ENCODE measurements at regions not wholly inside any gene's neighbourhood (a gene's known extent, or its start where the extent isn't known, plus 50 kb on each side); places are given as distances from the start of the nearest gene placed in this dataset.

DNA sequence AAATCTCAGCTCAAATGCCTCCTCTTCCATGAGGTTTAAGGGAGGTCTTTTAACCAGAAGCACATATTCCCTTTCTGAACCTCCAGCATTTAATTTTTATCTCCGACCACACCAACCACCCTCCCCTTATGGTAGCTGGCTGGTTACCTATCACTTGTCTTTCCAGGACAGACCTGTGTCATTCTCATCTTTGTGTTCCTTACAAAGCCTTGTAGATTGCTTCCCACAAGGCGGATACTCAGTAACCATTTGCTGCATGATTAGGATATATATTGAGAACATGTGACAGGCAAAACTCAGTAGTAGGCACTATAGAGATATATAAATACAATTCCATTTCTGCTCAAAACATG lies 119.5 kb downstream of the RPL22L1 start:
- ATAC-seq, result no peak
- no peaks in the 10 kb centered on the region for H3K9me3 Mint-ChIP-seq (ENCODE audit: insufficient read depth)
- ChIA-PET CTCF (no interaction called here), POLR2A (no interaction called here)
- H3K27ac Mint-ChIP-seq, result no peak overlapping the region
- no peaks in the 10 kb centered on the region for H3K4me1 Mint-ChIP-seq (ENCODE audit: low read depth)
- no peaks in the 10 kb centered on the region for H3K36me3 Mint-ChIP-seq (ENCODE audit: low read depth)
- peaks cover 29% of the 10 kb centered on the region for H3K27me3 Mint-ChIP-seq (ENCODE audit: low read depth)
- DNase-seq, result no peak
- no peak overlapping the region for H3K4me3 Mint-ChIP-seq

DNA sequence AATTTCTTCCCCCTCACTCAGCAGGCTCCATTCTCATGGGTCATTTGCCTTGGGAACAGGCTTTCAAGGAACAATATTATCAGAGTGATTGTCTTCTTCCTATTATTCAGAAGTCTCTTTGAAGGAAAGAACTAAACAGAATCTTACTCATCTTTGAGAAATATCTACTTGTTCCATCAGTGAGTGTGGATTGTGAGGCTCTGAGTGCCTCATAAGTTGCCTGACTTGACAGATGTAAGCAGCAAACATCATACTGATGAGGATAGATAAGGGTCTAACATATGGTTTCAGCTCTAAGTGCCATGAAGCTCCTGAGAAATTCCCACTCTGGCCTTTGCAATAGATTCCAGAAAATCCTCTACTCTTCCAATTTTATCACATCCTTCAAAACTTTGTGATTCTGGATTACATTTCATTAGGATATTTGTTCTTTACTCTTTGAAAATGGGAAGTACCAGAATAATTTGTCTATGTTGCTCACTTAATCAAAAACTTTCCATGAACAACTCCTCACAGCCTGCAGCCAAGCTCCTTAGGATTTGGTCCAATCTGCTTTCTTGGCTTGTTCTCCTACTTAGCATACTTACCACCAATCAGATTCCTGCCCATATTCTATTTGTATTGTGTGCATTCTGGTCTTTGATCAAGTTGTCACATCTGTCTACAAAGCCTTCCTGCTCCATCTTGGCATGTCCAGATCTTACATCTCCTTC lies 120.1 kb downstream of the RPL22L1 start:
- H3K27me3 Mint-ChIP-seq (ENCODE audit: low read depth), result peaks cover 30% of the 10 kb centered on the region
- ATAC-seq (no peak), DNase-seq (no peak)
- no peak overlapping the region for H3K4me3 Mint-ChIP-seq
- no peaks in the 10 kb centered on the region for H3K4me1 Mint-ChIP-seq (ENCODE audit: low read depth)
- ChIA-PET POLR2A (no interaction called here), CTCF (no interaction called here)
- no peak overlapping the region for H3K27ac Mint-ChIP-seq
- no peaks in the 10 kb centered on the region for H3K36me3 Mint-ChIP-seq (ENCODE audit: low read depth)
- no peaks in the 10 kb centered on the region for H3K9me3 Mint-ChIP-seq (ENCODE audit: insufficient read depth)

DNA sequence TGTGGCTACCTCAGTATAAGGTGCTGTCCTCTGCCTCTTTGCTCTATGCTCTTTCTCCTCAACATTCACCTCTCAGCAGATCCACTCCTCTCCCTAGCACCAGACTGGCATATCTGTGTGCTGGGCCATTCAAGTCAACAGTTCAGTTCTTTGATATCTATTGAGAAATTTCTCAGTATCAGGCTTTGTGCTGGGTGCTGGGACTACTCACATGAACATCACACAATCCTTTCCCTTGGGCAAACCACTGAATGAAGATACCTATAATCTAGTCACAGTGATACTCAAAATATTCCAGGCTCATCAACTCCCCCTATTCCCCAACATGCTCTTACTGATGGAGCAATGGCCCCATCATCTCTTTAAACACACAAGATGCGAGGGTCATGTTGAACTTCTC lies 120.8 kb downstream of the RPL22L1 start:
- no peaks in the 10 kb centered on the region for H3K9me3 Mint-ChIP-seq (ENCODE audit: insufficient read depth)
- DNase-seq (no peak), ATAC-seq (no peak)
- H3K27me3 Mint-ChIP-seq (ENCODE audit: low read depth), result peaks cover 30% of the 10 kb centered on the region
- no peaks in the 10 kb centered on the region for H3K4me1 Mint-ChIP-seq (ENCODE audit: low read depth)
- H3K27ac Mint-ChIP-seq, result no peak overlapping the region
- ChIA-PET POLR2A (no interaction called here), CTCF (no interaction called here)
- no peaks in the 10 kb centered on the region for H3K36me3 Mint-ChIP-seq (ENCODE audit: low read depth)
- H3K4me3 Mint-ChIP-seq, result no peak overlapping the region

DNA sequence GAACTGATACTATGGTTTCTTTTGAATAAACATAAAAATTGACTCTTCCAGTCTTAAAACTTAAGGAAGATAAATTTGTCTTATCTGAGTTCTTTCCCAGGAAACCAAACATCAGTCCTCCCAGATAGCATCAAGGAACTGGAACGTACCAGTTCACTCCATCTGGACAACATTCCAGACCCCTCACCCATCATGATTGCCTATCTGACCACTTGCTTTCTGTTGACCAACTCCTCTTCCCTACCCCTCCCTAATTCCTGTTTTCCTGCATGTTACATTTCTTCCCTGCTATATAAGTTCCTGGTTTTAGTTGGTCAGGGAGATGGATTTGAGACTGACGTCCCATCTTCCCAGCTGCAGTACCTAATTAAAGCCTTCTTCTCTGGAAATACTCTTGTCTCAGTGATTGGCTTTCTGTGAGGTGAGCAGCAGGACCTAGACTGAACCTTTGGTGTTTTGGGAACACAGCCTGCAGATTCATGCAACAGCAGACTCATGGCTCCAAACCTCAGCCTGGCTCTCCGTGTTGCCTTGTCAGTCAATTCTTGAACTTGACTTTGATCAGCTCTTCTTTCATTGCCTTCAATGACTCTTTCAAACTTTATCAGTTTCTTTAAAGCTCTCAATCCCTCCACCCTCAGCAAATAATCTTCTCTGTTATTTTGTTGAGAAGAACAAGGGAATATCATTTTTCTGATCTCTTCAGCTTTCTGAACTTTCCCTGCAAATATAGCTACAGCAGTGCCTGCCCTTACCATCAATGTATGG lies 123.6 kb downstream of the RPL22L1 start:
- POLR2A ChIA-PET, result interaction anchor here (0.5 kb wide), 1 partner anchor 594 kb away, joined by 3 read pairs; no protein-coding TSS in a partner anchor
- no peaks in the 10 kb centered on the region for H3K9me3 Mint-ChIP-seq (ENCODE audit: insufficient read depth)
- H3K36me3 Mint-ChIP-seq (ENCODE audit: low read depth), result no peaks in the 10 kb centered on the region
- H3K27ac Mint-ChIP-seq, result no peak overlapping the region
- peaks cover 27% of the 10 kb centered on the region for H3K27me3 Mint-ChIP-seq (ENCODE audit: low read depth)
- DNase-seq (no peak), ATAC-seq (no peak)
- H3K4me1 Mint-ChIP-seq (ENCODE audit: low read depth), result no peaks in the 10 kb centered on the region
- H3K4me3 Mint-ChIP-seq, result no peak overlapping the region
- CTCF ChIA-PET, result no interaction called here

DNA sequence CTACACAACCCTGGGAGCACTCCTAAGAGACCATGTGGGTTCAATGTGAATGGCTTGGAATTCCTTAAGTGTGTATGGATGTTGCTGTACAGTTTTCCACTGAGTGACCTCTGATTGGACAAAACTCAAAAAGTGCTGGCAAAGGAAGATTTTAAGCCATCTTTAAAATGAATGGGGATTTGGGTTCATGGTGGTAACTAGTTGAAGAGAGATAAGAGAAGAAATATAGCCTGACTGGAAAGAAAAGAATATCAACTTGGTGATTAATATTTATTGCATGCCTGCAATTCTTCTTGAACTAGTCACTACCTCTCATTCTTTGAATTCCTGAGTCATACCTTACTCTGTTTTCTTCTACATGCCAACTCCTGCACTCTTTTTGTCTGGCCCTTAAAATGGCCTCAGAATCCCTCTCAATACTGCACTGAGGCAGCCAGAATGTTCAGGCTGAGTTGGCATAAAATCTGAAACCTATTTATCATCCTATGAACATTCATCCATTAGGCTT lies 124.7 kb downstream of the RPL22L1 start:
- Mint-ChIP-seq H3K27me3 (ENCODE audit: low read depth) (peaks cover 22% of the 10 kb centered on the region), H3K36me3 (ENCODE audit: low read depth) (no peaks in the 10 kb centered on the region), H3K4me3 (no peak overlapping the region), H3K27ac (no peak overlapping the region), H3K9me3 (ENCODE audit: insufficient read depth) (no peaks in the 10 kb centered on the region), H3K4me1 (ENCODE audit: low read depth) (no peaks in the 10 kb centered on the region)
- CTCF ChIA-PET, result no interaction called here
- ATAC-seq (no peak), DNase-seq (no peak)
- POLR2A ChIA-PET, result no interaction called here

DNA sequence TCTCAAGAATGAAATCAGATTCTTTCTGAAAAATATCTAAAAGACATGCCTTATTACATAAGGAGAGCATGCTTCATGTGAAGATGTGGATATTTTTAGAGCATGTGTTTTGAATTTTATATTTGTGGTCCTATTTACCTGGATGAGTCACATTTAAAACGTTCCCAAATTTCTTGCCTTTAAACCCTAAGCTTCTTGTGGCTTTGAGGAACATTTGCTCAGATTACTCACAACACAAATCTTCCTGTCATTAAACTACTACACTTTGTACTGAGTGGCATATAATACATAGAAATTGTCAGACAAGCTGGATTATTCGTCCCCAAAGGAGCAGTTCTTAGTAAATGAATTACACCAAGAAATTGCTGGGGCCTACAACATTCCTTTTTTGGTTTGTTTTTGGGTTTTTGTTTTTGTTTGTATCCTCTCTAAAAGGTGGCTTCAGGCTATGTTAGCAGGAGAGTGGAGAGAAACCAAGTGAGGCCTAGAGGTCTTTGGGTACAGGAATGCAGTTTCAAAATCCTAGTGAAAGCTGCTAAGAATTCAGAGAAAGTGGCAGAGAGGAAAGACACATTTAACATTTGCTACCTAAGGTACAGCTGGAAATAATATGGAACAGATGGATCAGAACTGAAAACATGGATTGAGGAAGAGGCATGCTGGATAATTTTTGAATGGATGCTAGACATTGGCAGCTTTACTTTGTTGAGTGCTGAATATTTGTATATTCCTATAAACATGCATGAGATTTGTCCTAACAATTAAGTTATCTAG lies 128.1 kb downstream of the RPL22L1 start:
- Mint-ChIP-seq H3K27me3 (ENCODE audit: low read depth) (peaks cover 16% of the 10 kb centered on the region), H3K36me3 (ENCODE audit: low read depth) (no peaks in the 10 kb centered on the region), H3K4me1 (ENCODE audit: low read depth) (no peaks in the 10 kb centered on the region), H3K4me3 (no peak overlapping the region), H3K9me3 (ENCODE audit: insufficient read depth) (no peaks in the 10 kb centered on the region), H3K27ac (no peak overlapping the region)
- no peak for DNase-seq
- ChIA-PET CTCF (no interaction called here), POLR2A (no interaction called here)
- no peak for ATAC-seq

DNA sequence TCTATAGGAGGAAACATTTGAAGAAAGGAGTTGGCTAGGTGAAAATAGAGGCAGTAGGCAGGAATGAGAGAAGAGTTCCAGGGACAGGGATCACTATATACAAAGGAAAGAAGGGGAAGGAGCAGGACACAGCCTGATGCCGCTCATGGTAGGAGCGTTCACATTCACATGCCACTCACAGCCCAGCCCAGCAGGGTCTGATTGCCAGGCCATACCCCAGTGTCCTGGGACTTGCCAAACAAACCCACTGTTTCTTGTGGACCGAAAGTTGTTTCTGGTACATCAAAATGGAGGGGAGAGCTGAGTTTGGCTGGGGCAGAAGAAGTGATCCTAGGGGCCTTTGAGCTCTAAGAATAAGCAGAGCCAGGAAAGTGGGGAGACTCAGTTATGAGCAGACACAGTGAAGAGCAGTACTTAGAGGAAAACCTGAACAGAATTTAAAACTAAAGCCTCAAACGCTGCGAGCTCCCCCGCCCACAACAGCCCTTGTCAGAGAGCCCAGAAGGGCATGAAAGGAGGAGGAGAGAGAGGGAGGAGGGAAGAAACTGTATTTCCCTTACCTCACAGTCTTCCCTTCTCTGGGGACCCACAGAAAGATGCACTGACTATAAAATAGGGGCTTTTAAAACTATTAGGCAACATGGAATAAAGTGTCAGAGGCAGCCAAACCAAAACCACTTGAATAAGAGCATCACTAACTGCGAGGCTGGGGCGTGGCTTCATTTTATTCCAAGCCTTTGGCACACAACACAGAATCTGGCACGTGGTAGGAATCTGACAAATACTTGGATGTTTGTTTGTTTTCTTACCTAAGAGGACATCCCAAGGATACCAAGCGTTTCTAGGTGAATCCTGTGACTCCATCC lies 129.0 kb downstream of the RPL22L1 start:
- CTCF ChIA-PET, result no interaction called here

DNA sequence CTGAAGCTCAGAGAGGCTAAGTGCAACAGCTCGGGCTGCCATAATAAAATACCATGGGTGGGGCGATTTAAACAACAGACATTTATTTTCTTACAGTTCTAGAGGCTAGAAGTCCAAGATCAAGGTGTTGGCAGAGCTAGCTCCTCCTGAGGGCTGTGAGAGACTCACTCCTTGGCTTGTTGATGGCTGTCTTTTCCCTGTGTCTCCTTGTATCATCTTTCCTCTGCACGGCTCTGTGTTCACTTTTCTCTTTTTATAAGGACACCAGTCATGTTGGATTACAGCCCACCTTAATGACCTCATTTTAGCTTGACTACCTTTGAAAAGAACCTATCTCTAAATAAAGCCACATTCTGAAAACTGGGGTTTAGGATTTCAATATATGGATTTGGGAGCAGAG lies 129.7 kb downstream of the RPL22L1 start:
- Mint-ChIP-seq H3K4me3 (no peak overlapping the region), H3K4me1 (ENCODE audit: low read depth) (no peaks in the 10 kb centered on the region), H3K9me3 (ENCODE audit: insufficient read depth) (no peaks in the 10 kb centered on the region), H3K36me3 (ENCODE audit: low read depth) (no peaks in the 10 kb centered on the region), H3K27ac (no peak overlapping the region), H3K27me3 (ENCODE audit: low read depth) (peaks cover 4% of the 10 kb centered on the region)
- DNase-seq, result no peak
- ChIA-PET CTCF (no interaction called here), POLR2A (no interaction called here)
- ATAC-seq, result no peak

More for the DNA sequence above, 129.0 kb downstream of the RPL22L1 start:
- Mint-ChIP-seq H3K36me3 (ENCODE audit: low read depth) (no peaks in the 10 kb centered on the region), H3K27ac (no peak overlapping the region), H3K9me3 (ENCODE audit: insufficient read depth) (no peaks in the 10 kb centered on the region), H3K4me1 (ENCODE audit: low read depth) (no peaks in the 10 kb centered on the region), H3K27me3 (ENCODE audit: low read depth) (peaks cover 9% of the 10 kb centered on the region), H3K4me3 (no peak overlapping the region)
- POLR2A ChIA-PET, result no interaction called here
- no peak for ATAC-seq
- no peak for DNase-seq

DNA sequence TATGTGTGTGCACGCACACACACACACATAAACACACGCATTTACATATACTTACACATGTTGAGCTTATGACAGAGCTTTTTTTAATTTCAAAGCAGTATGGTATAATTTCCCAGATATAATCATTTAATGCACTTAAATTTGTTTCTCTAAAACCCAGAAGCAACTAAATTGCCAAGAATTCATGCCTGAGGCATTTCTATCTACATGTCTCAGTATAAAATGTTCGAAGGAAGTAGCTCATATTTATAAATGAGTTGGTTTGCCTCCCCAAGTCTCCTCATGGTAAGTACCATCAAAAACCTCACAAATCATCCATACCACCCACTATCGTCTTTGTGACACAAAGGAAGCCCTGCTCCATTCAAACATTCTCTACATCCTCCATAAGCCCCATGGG lies 130.6 kb downstream of the RPL22L1 start:
- Mint-ChIP-seq H3K27me3 (ENCODE audit: low read depth) (peaks cover 4% of the 10 kb centered on the region), H3K4me1 (ENCODE audit: low read depth) (no peaks in the 10 kb centered on the region), H3K4me3 (no peak overlapping the region), H3K36me3 (ENCODE audit: low read depth) (no peaks in the 10 kb centered on the region), H3K27ac (no peak overlapping the region), H3K9me3 (ENCODE audit: insufficient read depth) (no peaks in the 10 kb centered on the region)
- DNase-seq, result no peak
- ATAC-seq, result no peak
- ChIA-PET POLR2A (no interaction called here), CTCF (no interaction called here)

DNA sequence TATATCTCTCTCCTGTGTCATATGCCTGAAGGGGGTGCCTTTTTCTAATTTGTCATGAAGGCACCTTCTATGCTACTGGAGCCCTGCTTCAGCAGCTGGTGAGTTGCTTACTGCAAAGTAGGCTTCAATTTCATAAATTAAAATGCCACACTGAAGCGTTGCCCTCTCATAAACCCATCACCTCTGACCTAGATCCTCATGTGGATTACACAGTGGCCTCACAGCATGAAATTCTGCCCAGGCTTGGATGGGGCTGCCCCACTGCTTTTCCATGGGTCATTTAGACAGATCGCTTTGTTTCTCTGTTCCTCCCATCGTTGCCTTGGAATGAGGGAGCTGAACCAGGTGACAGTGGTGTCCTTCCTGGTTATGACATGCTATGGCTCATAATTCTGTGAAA lies 131.2 kb downstream of the RPL22L1 start:
- no peaks in the 10 kb centered on the region for H3K9me3 Mint-ChIP-seq (ENCODE audit: insufficient read depth)
- no peak for DNase-seq
- H3K36me3 Mint-ChIP-seq (ENCODE audit: low read depth), result no peaks in the 10 kb centered on the region
- no peak for ATAC-seq
- ChIA-PET POLR2A (no interaction called here), CTCF (no interaction called here)
- H3K4me3 Mint-ChIP-seq, result no peak overlapping the region
- peaks cover 4% of the 10 kb centered on the region for H3K27me3 Mint-ChIP-seq (ENCODE audit: low read depth)
- no peak overlapping the region for H3K27ac Mint-ChIP-seq
- H3K4me1 Mint-ChIP-seq (ENCODE audit: low read depth), result no peaks in the 10 kb centered on the region

DNA sequence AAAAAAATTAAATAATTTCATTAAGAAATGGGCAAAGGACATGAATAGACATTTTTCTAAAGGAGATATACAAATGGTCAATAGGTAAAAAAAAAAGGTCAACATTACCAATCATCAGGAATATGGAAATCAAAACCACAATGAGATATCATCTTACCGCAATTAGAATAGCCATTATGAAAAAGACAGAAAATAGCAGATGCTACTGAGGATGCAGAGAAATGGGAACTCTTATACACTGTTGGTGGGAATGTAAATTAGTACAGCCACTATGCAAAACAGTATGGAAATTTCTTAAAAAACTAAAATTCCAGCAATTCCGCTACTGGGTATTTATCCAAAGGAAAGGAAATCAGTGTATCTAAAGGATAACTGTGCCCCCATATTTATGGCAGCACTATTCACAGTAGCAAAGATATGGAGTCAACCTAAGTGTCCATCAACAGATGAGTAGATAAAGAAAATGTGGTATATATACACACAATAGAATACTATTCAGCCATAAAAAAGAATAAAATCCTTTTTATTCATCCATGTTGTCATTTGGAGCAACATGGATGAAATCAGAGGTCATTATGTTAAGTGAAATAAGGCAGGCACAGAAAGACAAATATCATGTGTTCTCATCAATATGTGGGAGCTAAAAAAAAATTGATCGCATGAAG lies 132.4 kb downstream of the RPL22L1 start:
- Mint-ChIP-seq H3K4me3 (no peak overlapping the region), H3K36me3 (ENCODE audit: low read depth) (no peaks in the 10 kb centered on the region), H3K9me3 (ENCODE audit: insufficient read depth) (no peaks in the 10 kb centered on the region), H3K27ac (no peak overlapping the region), H3K4me1 (ENCODE audit: low read depth) (no peaks in the 10 kb centered on the region), H3K27me3 (ENCODE audit: low read depth) (peaks cover 4% of the 10 kb centered on the region)
- ATAC-seq (no peak), DNase-seq (no peak)
- ChIA-PET POLR2A (no interaction called here), CTCF (no interaction called here)

All from activated CD8-positive, alpha-beta T cell treated with anti-CD3 and anti-CD28 coated beads, Interleukin-2, amount 10 ng/mL, durations not matched to agents 7 days and 5 days (primary cell).